Mesendoderm (in vitro differentiated cells): ENCODE measurements at regions not wholly inside any gene's neighbourhood (a gene's known extent, or its start where the extent isn't known, plus 50 kb on each side); places are given as distances from the start of the nearest gene placed in this dataset.
A peak's percentile ranks its signal among the peaks of the same experiment; 100 is the strongest.

Experiments used
- DNase-seq: peaks from one replicate; pipeline ENCODE4 v3.0.0; 2013
- H2AK5ac ChIP-seq: 2 replicates; pipeline ENCODE4 v1.6.1; 2013; ENCODE audit warnings: low read length, inconsistent platforms
- H2BK120ac ChIP-seq: 2 replicates; pipeline ENCODE4 v1.6.1; 2013; ENCODE audit warnings: low read depth, mild to moderate bottlenecking, low read length, moderate library complexity, mixed read lengths
- H2BK15ac ChIP-seq: replicated peaks from 2 replicates; pipeline ENCODE4 v1.6.1; 2013; ENCODE audit warnings: low read depth, mild to moderate bottlenecking, moderate library complexity
- H2BK5ac ChIP-seq: 2 replicates; pipeline ENCODE4 v1.6.1; 2013; ENCODE audit warnings: low read length, inconsistent platforms
- H3K18ac ChIP-seq: 2 replicates; pipeline ENCODE4 v1.6.1; 2013; ENCODE audit warnings: mild to moderate bottlenecking, low read length, mixed read lengths
- H3K23ac ChIP-seq: one replicate; pipeline ENCODE4 v1.6.1; 2013; ENCODE audit warnings: low read length
- H3K27ac ChIP-seq: 2 replicates; pipeline ENCODE4 v1.5.1; 2013; ENCODE audit warnings: low read depth, mild to moderate bottlenecking, inconsistent platforms, low read length, moderate library complexity
- H3K27me3 ChIP-seq: 2 replicates; pipeline ENCODE4 v1.6.1; 2013; ENCODE audit warnings: low read length, control low read depth, mild to moderate bottlenecking, inconsistent platforms; ENCODE audit not compliant: insufficient read depth, poor library complexity
- H3K36me3 ChIP-seq: 2 replicates; pipeline ENCODE4 v1.6.1; 2013; ENCODE audit warnings: low read length, inconsistent platforms; ENCODE audit not compliant: control insufficient read depth, insufficient read depth
- H3K4ac ChIP-seq: one replicate; pipeline ENCODE4 v1.6.1; 2013; ENCODE audit warnings: low read depth, mild to moderate bottlenecking, low read length, moderate library complexity
- H3K4me1 ChIP-seq: 2 replicates; pipeline ENCODE4 v1.6.1; 2013; ENCODE audit warnings: low read depth, low read length, inconsistent platforms; ENCODE audit not compliant: control insufficient read depth
- H3K4me2 ChIP-seq: 2 replicates; pipeline ENCODE4 v1.6.1; 2013; ENCODE audit warnings: low read length
- H3K4me3 ChIP-seq: 2 replicates; pipeline ENCODE4 v1.5.1; 2013; ENCODE audit warnings: mild to moderate bottlenecking, low read length
- H3K56ac ChIP-seq: one replicate; pipeline ENCODE4 v1.6.1; 2013; ENCODE audit warnings: low read length
- H3K79me1 ChIP-seq: 2 replicates; pipeline ENCODE4 v1.6.1; 2013; ENCODE audit warnings: low read length, inconsistent platforms
- H3K79me2 ChIP-seq: 2 replicates; pipeline ENCODE4 v1.6.1; 2013; ENCODE audit warnings: mild to moderate bottlenecking, low read length; ENCODE audit not compliant: control insufficient read depth, insufficient read depth
- H3K9ac ChIP-seq: 2 replicates; pipeline ENCODE4 v1.6.1; 2013; ENCODE audit warnings: low read length, inconsistent platforms
- H4K5ac ChIP-seq: one replicate; pipeline ENCODE4 v1.6.1; 2013; ENCODE audit warnings: low read length
- H4K8ac ChIP-seq: one replicate; pipeline ENCODE4 v1.6.1; 2013; ENCODE audit warnings: low read depth, mild to moderate bottlenecking, control low read depth, low read length, moderate library complexity
- WGBS: extraction: QIAGEN DNeasy Blood & Tissue Kit; methylation state at CpG from one replicate; pipeline ENCODE4 v1.1.7; 2013; ENCODE audit warnings: low lambda C conversion rate, missing lambda C conversion rate; ENCODE audit not compliant: insufficient coverage; ENCODE audit errors: extremely low coverage; 5-methylcytosine and 5-hydroxymethylcytosine counted together

DNA sequence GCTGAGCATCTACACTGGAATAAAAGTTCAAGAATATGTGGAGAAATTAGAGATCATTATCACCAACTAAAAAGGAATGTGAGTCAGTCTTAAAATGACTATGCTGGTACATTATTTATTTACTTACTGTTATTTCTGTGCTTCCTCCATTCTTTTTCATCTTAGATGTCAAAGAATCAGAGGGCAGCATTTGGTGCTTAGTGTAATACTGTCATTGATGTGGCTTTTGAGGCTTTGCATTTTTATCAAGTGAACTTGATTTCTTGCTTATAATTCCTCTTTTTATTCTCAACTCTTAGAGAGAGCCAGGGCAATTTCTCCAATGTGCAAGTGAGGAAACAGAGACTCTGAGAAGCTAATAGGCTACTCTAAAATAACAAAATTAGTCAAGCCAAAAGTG, 163.7 kb upstream of the TRPC7 start:
- Histone ChIP-seq H4K5ac (no peak overlapping the region), H3K23ac (no peak overlapping the region), H3K27me3 (no peaks in the 10 kb centered on the region), H3K18ac (no peak overlapping the region), H3K56ac (no peak overlapping the region), H3K4ac (no peak overlapping the region), H3K4me2 (no peak overlapping the region), H2BK120ac (no peak overlapping the region), H3K9ac (no peak overlapping the region), H2BK5ac (no peak overlapping the region), H3K79me2 (no peaks in the 10 kb centered on the region), H2AK5ac (no peak overlapping the region), H3K4me3 (no peak overlapping the region), H2BK15ac (no peak overlapping the region), H3K27ac (no peak overlapping the region), H3K36me3 (no peaks in the 10 kb centered on the region), H4K8ac (no peak overlapping the region), H3K4me1 (no peaks in the 10 kb centered on the region), H3K79me1 (no peaks in the 10 kb centered on the region)
- DNase-seq: no peak

DNA sequence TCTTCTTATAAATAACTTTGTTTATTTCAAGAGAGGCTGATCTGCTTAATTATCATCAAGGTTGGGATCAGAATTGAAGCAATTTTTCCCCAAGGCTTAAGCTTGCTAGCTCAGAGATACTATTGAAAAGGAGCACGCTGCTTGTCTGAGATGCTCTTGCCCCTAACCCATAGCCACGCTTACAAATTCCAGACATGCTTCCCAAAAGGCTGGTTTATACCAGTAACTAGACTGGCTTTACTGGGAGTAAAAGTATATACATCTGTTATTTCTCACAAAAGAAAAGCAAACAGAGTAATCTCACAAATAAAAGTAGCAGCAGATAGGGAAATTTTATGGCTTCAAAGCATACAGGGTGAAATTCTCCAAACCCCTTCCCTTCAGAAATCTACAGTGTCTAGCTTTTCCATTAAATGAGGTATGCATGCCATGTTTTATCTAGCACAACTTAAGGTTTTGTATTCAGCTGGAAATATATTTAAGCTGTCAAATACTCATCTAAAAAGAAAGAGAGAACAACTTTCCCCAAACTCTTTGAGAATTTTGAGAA, 163.2 kb upstream of the TRPC7 start:
- no peaks in the 10 kb centered on the region for H3K79me2 ChIP-seq
- no peak overlapping the region for H4K8ac ChIP-seq
- H2AK5ac ChIP-seq: no peak overlapping the region
- H2BK15ac ChIP-seq: no peak overlapping the region
- H3K4ac ChIP-seq: no peak overlapping the region
- whole genome bisulfite sequencing: no CpG with 5 or more reads among the region's 2 CpGs
- no peak overlapping the region for H3K9ac ChIP-seq
- no peak overlapping the region for H3K56ac ChIP-seq
- H2BK120ac ChIP-seq: no peak overlapping the region
- no peak overlapping the region for H3K4me2 ChIP-seq
- H3K23ac ChIP-seq: no peak overlapping the region
- no peak overlapping the region for H4K5ac ChIP-seq
- no peak overlapping the region for H3K18ac ChIP-seq
- no peaks in the 10 kb centered on the region for H3K79me1 ChIP-seq
- no peaks in the 10 kb centered on the region for H3K4me1 ChIP-seq
- no peak overlapping the region for H2BK5ac ChIP-seq
- no peak for DNase-seq
- H3K27ac ChIP-seq: no peak overlapping the region
- H3K4me3 ChIP-seq: no peak overlapping the region
- no peaks in the 10 kb centered on the region for H3K36me3 ChIP-seq
- H3K27me3 ChIP-seq: no peaks in the 10 kb centered on the region

DNA sequence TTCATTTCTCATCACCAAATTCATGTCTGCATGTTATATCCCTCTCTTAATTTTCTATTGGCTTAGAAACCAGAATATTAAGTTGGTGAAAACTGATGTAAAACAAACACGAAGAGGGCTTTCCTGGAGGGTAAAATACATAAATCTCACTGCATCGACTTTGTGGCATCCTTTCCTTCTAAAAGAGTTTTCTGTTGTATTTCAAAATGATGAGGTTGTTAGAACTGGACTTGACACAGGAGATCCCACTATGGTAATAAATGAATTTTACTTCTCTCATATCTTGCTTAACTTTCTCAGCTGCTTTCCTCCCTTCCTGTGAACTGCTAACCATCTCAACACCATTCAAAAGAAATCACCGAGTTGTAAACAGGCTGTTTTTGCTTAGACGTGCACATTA, 162.0 kb upstream of the TRPC7 start:
- Histone ChIP-seq H3K56ac (no peak overlapping the region), H3K4me3 (no peak overlapping the region), H3K27me3 (no peaks in the 10 kb centered on the region), H3K23ac (no peak overlapping the region), H2BK5ac (no peak overlapping the region), H3K4ac (no peak overlapping the region), H3K18ac (no peak overlapping the region), H3K4me1 (no peaks in the 10 kb centered on the region), H3K79me2 (no peaks in the 10 kb centered on the region), H3K27ac (no peak overlapping the region), H3K9ac (no peak overlapping the region), H4K5ac (no peak overlapping the region), H4K8ac (no peak overlapping the region), H2BK120ac (no peak overlapping the region), H2BK15ac (no peak overlapping the region), H2AK5ac (no peak overlapping the region), H3K4me2 (no peak overlapping the region), H3K36me3 (no peaks in the 10 kb centered on the region), H3K79me1 (no peaks in the 10 kb centered on the region)
- WGBS: no CpG with 5 or more reads among the region's 4 CpGs
- DNase-seq: no peak

DNA sequence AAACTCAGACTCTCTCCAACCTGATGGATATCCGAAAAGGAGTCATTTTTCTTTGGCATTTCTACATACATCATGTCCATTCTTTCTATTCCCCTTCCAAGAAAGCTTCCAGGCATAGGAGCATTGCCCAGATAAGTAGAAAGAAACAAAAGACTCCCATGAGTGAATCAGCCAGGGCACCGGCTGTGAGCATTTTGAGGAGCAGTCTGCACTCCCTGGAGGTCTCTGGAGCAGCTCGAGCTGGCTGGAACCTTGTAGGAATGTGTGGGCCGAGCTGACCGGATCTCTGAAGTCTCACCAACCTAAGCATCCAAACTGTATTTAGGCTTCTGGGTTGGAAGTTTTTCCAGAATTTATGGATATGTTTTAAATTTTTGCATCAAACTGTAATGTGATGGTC, 161.4 kb upstream of the TRPC7 start:
- Histone ChIP-seq H3K9ac (no peak overlapping the region), H3K18ac (peak overlapping the region; percentile 42), H3K4ac (no peak overlapping the region), H2BK5ac (no peak overlapping the region), H3K4me2 (no peak overlapping the region), H3K4me1 (no peaks in the 10 kb centered on the region), H3K4me3 (no peak overlapping the region), H4K8ac (no peak overlapping the region), H2AK5ac (no peak overlapping the region), H4K5ac (no peak overlapping the region), H3K27me3 (no peaks in the 10 kb centered on the region), H3K23ac (no peak overlapping the region), H3K56ac (no peak overlapping the region), H3K36me3 (no peaks in the 10 kb centered on the region), H3K79me2 (no peaks in the 10 kb centered on the region), H2BK15ac (no peak overlapping the region), H3K27ac (no peak overlapping the region), H2BK120ac (no peak overlapping the region), H3K79me1 (no peaks in the 10 kb centered on the region)
- WGBS: no CpG with 5 or more reads among the region's 5 CpGs
- no peak for DNase-seq

DNA sequence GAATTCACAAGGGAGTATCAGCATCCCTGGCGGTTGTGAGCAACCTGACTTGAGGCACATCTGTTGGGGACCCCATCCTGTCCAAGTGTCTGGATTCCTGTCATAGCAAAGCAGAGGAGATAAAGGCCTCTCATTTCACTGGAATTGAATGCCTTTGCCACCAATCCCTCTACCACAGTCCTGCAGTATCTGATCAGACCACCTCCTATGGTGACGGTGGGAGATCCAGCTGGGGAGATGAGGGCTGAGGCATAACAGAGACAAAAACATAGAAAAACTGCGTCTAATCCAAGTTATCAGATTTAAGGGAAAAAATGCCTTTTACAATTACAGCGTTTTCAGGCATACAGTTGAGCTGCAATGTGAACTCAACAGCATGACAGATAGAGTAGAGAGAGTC, 160.7 kb upstream of the TRPC7 start:
- no peak overlapping the region for H2BK15ac ChIP-seq
- peak overlapping the region; percentile 42 for H3K18ac ChIP-seq
- H3K27ac ChIP-seq: no peak overlapping the region
- H3K79me2 ChIP-seq: no peaks in the 10 kb centered on the region
- H3K36me3 ChIP-seq: no peaks in the 10 kb centered on the region
- DNase-seq: peak; percentile 74
- no peak overlapping the region for H3K4me3 ChIP-seq
- H3K23ac ChIP-seq: no peak overlapping the region
- H3K4me1 ChIP-seq: no peaks in the 10 kb centered on the region
- no peak overlapping the region for H3K56ac ChIP-seq
- no peak overlapping the region for H2AK5ac ChIP-seq
- no peak overlapping the region for H2BK5ac ChIP-seq
- no peak overlapping the region for H3K4ac ChIP-seq
- no peaks in the 10 kb centered on the region for H3K79me1 ChIP-seq
- no peak overlapping the region for H2BK120ac ChIP-seq
- no CpG with 5 or more reads among the region's 4 CpGs for WGBS
- H4K5ac ChIP-seq: no peak overlapping the region
- H3K4me2 ChIP-seq: no peak overlapping the region
- H3K9ac ChIP-seq: no peak overlapping the region
- H4K8ac ChIP-seq: no peak overlapping the region
- no peaks in the 10 kb centered on the region for H3K27me3 ChIP-seq

DNA sequence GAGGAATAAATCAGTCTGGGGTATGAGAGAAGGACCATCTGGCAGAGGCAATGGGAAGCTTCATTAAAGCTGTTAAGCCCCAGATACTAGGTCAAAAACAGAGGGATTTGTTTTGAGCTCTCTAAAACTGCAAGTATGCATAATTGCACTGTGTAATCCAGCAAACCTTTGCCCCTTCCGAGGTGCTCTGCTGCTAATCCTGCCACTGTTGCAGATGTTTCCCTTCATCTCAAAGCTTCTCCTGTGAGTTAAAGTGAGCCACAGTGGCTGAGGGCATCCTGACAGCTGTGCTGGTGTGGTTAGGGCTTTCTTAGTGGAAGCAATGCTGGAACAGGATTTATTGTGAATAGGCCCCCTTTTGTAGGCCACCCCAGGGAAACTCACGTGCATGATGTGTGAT, 160.3 kb upstream of the TRPC7 start:
- H2BK5ac ChIP-seq: no peak overlapping the region
- no peak overlapping the region for H2BK15ac ChIP-seq
- no peaks in the 10 kb centered on the region for H3K27me3 ChIP-seq
- no peaks in the 10 kb centered on the region for H3K4me1 ChIP-seq
- H3K4ac ChIP-seq: no peak overlapping the region
- H3K4me3 ChIP-seq: no peak overlapping the region
- no peak for DNase-seq
- no peak overlapping the region for H3K56ac ChIP-seq
- no peak overlapping the region for H3K18ac ChIP-seq
- H3K27ac ChIP-seq: no peak overlapping the region
- no peaks in the 10 kb centered on the region for H3K36me3 ChIP-seq
- H3K4me2 ChIP-seq: no peak overlapping the region
- no peak overlapping the region for H3K9ac ChIP-seq
- no peaks in the 10 kb centered on the region for H3K79me2 ChIP-seq
- no CpG with 5 or more reads among the region's 2 CpGs for WGBS
- no peak overlapping the region for H4K8ac ChIP-seq
- H2BK120ac ChIP-seq: no peak overlapping the region
- H4K5ac ChIP-seq: no peak overlapping the region
- no peak overlapping the region for H2AK5ac ChIP-seq
- no peaks in the 10 kb centered on the region for H3K79me1 ChIP-seq
- no peak overlapping the region for H3K23ac ChIP-seq
